MCF 10A (cell line): ENCODE measurements at regions not wholly inside any gene's neighbourhood (a gene's known extent, or its start where the extent isn't known, plus 50 kb on each side); places are given as distances from the start of the nearest gene placed in this dataset.

Experiments
- BruUV-seq: library from RNA; stranded (reverse); fragments of 400-500 nt; replicated peaks from 2 replicates; lab custom pipeline; 2021; lab: Mats Ljungman, UMichigan
- CTCF ChIA-PET: fragments of 300-600 bp; sonication (Branson Sonifier 250); formaldehyde crosslinking; extraction: SDS; loops from one replicate; lab custom pipeline; 2021; ENCODE audit warnings: antibody characterized with exemption, inconsistent platforms; lab: Yijun Ruan, JAX
- POLR2A ChIA-PET: fragments of 300-600, 350-650 bp; sonication (Branson Sonifier 250); formaldehyde crosslinking; extraction: SDS; loops from one replicate; lab custom pipeline; 2020; ENCODE audit warnings: antibody characterized with exemption, inconsistent platforms; lab: Yijun Ruan, JAX
- DNase-seq: peaks from one replicate; pipeline ENCODE4 v3.0.0-alpha.2; 2018; ENCODE audit not compliant: unreplicated experiment
- H3K27ac Mint-ChIP-seq: one replicate; pipeline ENCODE4 v1.8.0; 2022; ENCODE audit warnings: mild to moderate bottlenecking, low read depth, mixed read lengths; ENCODE audit not compliant: unreplicated experiment
- H3K27me3 Mint-ChIP-seq: one replicate; pipeline ENCODE4 v1.8.0; 2022; ENCODE audit warnings: mixed read lengths; ENCODE audit not compliant: insufficient read depth, unreplicated experiment
- H3K36me3 Mint-ChIP-seq: one replicate; pipeline ENCODE4 v1.8.0; 2022; ENCODE audit warnings: mild to moderate bottlenecking, moderate library complexity, mixed read lengths; ENCODE audit not compliant: insufficient read depth, unreplicated experiment
- H3K4me1 Mint-ChIP-seq: one replicate; pipeline ENCODE4 v1.8.0; 2022; ENCODE audit warnings: mixed read lengths; ENCODE audit not compliant: insufficient read depth, unreplicated experiment
- H3K4me3 Mint-ChIP-seq: one replicate; pipeline ENCODE4 v1.8.0; 2022; ENCODE audit warnings: mild to moderate bottlenecking, moderate library complexity, mixed read lengths; ENCODE audit not compliant: unreplicated experiment
- H3K9me3 Mint-ChIP-seq: one replicate; pipeline ENCODE4 v1.8.0; 2022; ENCODE audit warnings: mixed read lengths; ENCODE audit not compliant: unreplicated experiment
- intact Hi-C: fragments of 100-400 bp; cut with micrococcal nuclease; formaldehyde crosslinking; loops from 2 replicates; pipeline ENCODE4 v1.14.1; 2022
- TF ChIP-seq, protein P1 (sequence below): fragments of 200-600 bp; IDR thresholded peaks from one replicate; pipeline ENCODE4 v1.8.0; 2022; ENCODE audit warnings: antibody characterized with exemption, mild to moderate bottlenecking; ENCODE audit not compliant: unreplicated experiment

DNA sequence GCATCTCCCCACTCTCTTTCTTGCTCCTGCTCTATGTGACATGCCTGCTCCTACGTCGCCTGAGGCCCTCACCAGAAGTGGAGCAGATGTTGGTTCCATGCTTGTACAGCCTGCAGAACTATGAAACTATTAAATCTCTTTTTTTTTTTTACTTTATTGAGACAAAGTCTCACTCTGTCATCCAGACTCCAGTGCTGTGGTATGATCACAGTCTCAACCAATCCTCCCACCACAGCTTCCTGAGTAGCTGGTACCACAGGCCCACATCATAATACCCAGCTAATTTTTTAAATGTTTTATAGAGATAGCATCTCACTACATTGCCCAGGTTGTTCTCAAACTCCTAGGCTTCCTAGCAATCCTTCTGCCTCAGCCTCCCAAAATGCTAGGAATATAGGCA lies 1067.7 kb downstream of the PCDH9 start:
- POLR2A ChIA-PET = no interaction called here
- intact Hi-C loops = no loop called here
- no TSS peak for BruUV-seq

DNA sequence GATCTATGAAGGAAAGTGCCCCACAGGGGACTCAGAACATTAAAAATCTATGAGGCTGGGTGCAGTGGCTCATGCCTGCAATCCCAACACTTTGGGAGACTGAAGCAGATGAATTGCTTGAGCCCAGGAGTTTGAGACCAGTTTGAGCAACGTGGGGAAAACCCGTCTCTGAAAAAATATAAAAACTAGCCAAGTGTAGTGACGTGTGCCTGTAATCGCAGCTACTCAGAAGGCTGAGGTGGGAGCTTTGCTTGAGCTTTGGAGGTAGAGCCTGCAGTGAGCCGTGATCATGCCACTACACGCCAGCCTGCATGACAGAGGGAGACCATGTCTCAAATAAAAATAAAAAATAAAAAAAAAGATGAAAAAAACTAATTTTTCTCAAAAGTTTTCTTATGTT lies 1070.6 kb downstream of the PCDH9 start:
- H3K36me3 Mint-ChIP-seq = no peaks in the 10 kb centered on the region
- no peaks in the 10 kb centered on the region for H3K27me3 Mint-ChIP-seq
- ChIA-PET POLR2A (no interaction called here), CTCF (no interaction called here)
- H3K9me3 Mint-ChIP-seq = no peaks in the 10 kb centered on the region
- no peaks in the 10 kb centered on the region for H3K4me1 Mint-ChIP-seq
- TF ChIP-seq, protein P1, sequence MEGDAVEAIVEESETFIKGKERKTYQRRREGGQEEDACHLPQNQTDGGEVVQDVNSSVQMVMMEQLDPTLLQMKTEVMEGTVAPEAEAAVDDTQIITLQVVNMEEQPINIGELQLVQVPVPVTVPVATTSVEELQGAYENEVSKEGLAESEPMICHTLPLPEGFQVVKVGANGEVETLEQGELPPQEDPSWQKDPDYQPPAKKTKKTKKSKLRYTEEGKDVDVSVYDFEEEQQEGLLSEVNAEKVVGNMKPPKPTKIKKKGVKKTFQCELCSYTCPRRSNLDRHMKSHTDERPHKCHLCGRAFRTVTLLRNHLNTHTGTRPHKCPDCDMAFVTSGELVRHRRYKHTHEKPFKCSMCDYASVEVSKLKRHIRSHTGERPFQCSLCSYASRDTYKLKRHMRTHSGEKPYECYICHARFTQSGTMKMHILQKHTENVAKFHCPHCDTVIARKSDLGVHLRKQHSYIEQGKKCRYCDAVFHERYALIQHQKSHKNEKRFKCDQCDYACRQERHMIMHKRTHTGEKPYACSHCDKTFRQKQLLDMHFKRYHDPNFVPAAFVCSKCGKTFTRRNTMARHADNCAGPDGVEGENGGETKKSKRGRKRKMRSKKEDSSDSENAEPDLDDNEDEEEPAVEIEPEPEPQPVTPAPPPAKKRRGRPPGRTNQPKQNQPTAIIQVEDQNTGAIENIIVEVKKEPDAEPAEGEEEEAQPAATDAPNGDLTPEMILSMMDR = no peak
- intact Hi-C loops = no loop called here
- no peak overlapping the region for H3K27ac Mint-ChIP-seq
- no peak overlapping the region for H3K4me3 Mint-ChIP-seq
- no TSS peak for BruUV-seq
- DNase-seq = no peak

More for the DNA sequence above, 1067.7 kb downstream of the PCDH9 start:
- Mint-ChIP-seq H3K9me3 (no peaks in the 10 kb centered on the region), H3K27me3 (no peaks in the 10 kb centered on the region), H3K27ac (no peak overlapping the region), H3K4me1 (no peaks in the 10 kb centered on the region), H3K4me3 (no peak overlapping the region), H3K36me3 (no peaks in the 10 kb centered on the region)
- no peak for DNase-seq
- TF ChIP-seq, protein P1 = no peak
- CTCF ChIA-PET = interaction anchor here (0.6 to 0.7 kb wide), 2 partner anchors 47 to 51 kb away, joined by 3 to 5 read pairs; no protein-coding TSS in a partner anchor

DNA sequence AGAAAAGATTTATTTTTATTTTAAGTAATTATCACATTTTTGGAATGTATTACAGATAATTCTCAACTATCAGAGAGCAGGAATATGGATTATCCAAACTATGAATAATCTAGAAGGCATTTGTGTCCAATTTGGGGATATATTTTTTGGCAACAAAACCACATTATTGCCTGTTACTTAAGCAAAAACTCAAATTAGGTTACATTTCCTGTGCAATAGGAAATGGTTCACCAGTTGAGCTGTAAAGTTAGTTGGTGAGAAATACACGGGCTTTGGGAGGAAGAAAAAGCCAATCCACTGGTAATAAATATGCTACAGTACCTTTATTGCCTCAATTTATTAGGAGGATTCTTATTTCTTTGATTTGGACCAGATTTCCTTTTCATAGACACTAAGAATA lies 1075.2 kb downstream of the PCDH9 start:
- Mint-ChIP-seq H3K27me3 (no peaks in the 10 kb centered on the region), H3K4me3 (no peak overlapping the region), H3K9me3 (no peaks in the 10 kb centered on the region), H3K36me3 (no peaks in the 10 kb centered on the region), H3K27ac (no peak overlapping the region), H3K4me1 (no peaks in the 10 kb centered on the region)
- intact Hi-C loops = no loop called here
- TF ChIP-seq, protein P1 = no peak
- POLR2A ChIA-PET = no interaction called here
- BruUV-seq = no TSS peak
- no peak for DNase-seq
- CTCF ChIA-PET = no interaction called here

DNA sequence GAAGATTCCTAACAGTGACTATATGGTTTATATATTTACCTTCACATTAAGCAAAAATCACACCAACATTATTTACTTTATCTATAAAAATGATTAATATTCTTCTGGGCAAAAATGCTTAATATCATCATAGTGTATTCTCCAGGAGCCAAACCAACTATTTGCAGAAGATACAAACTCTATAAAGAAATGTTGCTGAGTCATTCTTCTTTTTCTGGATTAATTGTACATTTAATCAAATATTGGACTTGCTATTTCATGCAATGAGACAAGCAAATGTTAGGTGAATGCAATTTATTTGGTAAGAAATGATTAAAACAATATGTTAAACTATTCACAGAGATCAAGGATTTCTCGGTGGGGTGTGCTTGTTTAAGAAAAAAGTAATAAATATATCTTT lies 1075.8 kb downstream of the PCDH9 start:
- POLR2A ChIA-PET = no interaction called here
- Mint-ChIP-seq H3K27me3 (no peaks in the 10 kb centered on the region), H3K27ac (no peak overlapping the region), H3K4me1 (no peaks in the 10 kb centered on the region), H3K36me3 (no peaks in the 10 kb centered on the region), H3K4me3 (no peak overlapping the region), H3K9me3 (no peaks in the 10 kb centered on the region)
- no peak for DNase-seq
- intact Hi-C loops = no loop called here
- BruUV-seq = no TSS peak
- CTCF ChIA-PET = no interaction called here
- TF ChIP-seq, protein P1 = no peak
